Activated T-cell treated with anti-CD3 and anti-CD28 coated beads for 24 hours (primary cell): ENCODE measurements at regions not wholly inside any gene's neighbourhood (a gene's known extent, or its start where the extent isn't known, plus 50 kb on each side); places are given as distances from the start of the nearest gene placed in this dataset.

Source experiments
- DNase-seq: peaks from one replicate; pipeline ENCODE4 v3.0.0-alpha.2; 2020; ENCODE audit warnings: low read depth

GRCh38 chr12:107553211-107553765 lies 132.3 kb upstream of the PWP1 start:
- DNase-seq = no peak

GRCh38 chr12:107554941-107555340 lies 130.7 kb upstream of the PWP1 start:
- DNase-seq = no peak

GRCh38 chr12:107557026-107557425 lies 128.6 kb upstream of the PWP1 start:
- no peak for DNase-seq

GRCh38 chr12:107557589-107558100 lies 128.0 kb upstream of the PWP1 start:
- no peak for DNase-seq

- DNase-seq = no peak
These were observed 127.3 kb upstream of the PWP1 start for GRCh38 chr12:107558141-107558815.

- DNase-seq = no peak
These were observed 126.7 kb upstream of the PWP1 start for GRCh38 chr12:107558816-107559382.

GRCh38 chr12:107560165-107560898 lies 125.3 kb upstream of the PWP1 start:
- DNase-seq = no peak

- no peak for DNase-seq
These were observed 124.7 kb upstream of the PWP1 start for GRCh38 chr12:107560899-107561285.

GRCh38 chr12:107564946-107565345 lies 120.7 kb upstream of the PWP1 start:
- DNase-seq = no peak

GRCh38 chr12:107565551-107565950 lies 120.0 kb upstream of the PWP1 start:
- DNase-seq = no peak

GRCh38 chr12:107567876-107568619 lies 117.6 kb upstream of the PWP1 start:
- no peak for DNase-seq

- DNase-seq = no peak
These were observed 116.9 kb upstream of the PWP1 start for GRCh38 chr12:107568718-107569117.

- DNase-seq = no peak
These were observed 114.9 kb upstream of the PWP1 start for GRCh38 chr12:107570721-107571120.

- DNase-seq = no peak
These were observed 114.1 kb upstream of the PWP1 start for GRCh38 chr12:107571492-107571891.

- no peak for DNase-seq
These were observed 110.9 kb upstream of the PWP1 start for GRCh38 chr12:107574691-107575090.

GRCh38 chr12:107580750-107581618 lies 104.6 kb upstream of the PWP1 start:
- no peak for DNase-seq

- no peak for DNase-seq
These were observed 104.0 kb upstream of the PWP1 start for GRCh38 chr12:107581619-107582015.

- DNase-seq = no peak
These were observed 102.0 kb upstream of the PWP1 start for GRCh38 chr12:107583551-107583950.

GRCh38 chr12:107584563-107584962 lies 101.0 kb upstream of the PWP1 start:
- DNase-seq = no peak

- DNase-seq = no peak
These were observed 99.2 kb upstream of the PWP1 start for GRCh38 chr12:107586256-107586970.

GRCh38 chr12:107590413-107590812 lies 95.2 kb upstream of the PWP1 start:
- no peak for DNase-seq
